ENCODE measurements at regions not wholly inside any gene's neighbourhood (a gene's known extent, or its start where the extent isn't known, plus 50 kb on each side); places are given as distances from the start of the nearest gene placed in this dataset.
"Not testable (repeated sequence)": the region's sequence is repeated elsewhere in the genome, so short reads cannot be mapped to it uniquely, and the experiment has no call there.

- no peak for DNase-seq (ENCODE audit: low spot score)
Measured at GRCh38 chr2:16088035-16088801, 147.9 kb downstream of the MYCN start.

GRCh38 chr2:16086136-16086535 lies 145.8 kb downstream of the MYCN start:
- not testable (repeated sequence) for DNase-seq (ENCODE audit: low spot score)

DNA sequence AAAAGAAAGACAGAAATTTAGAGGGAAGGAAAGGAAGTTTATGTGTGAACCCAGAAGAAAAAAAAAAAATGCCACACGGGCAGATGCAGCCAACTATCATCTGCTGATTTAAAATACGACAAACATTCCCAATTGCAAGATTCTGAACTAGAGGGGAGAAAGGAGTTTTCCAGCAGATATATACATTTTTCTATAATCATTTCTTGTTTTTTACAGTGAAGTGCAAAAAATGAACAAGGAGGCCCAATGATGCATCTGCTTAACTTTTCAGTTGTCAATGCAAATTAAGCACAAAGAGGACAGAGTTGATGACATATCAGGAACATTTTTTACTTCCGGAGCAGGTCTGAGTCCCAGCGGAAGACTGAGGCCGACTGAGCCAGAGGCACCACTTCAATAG lies 144.7 kb downstream of the MYCN start:
- DNase-seq (ENCODE audit: low spot score) = no peak

GRCh38 chr2:16084274-16084673 lies 143.9 kb downstream of the MYCN start:
- DNase-seq (ENCODE audit: low spot score) = no peak

DNA sequence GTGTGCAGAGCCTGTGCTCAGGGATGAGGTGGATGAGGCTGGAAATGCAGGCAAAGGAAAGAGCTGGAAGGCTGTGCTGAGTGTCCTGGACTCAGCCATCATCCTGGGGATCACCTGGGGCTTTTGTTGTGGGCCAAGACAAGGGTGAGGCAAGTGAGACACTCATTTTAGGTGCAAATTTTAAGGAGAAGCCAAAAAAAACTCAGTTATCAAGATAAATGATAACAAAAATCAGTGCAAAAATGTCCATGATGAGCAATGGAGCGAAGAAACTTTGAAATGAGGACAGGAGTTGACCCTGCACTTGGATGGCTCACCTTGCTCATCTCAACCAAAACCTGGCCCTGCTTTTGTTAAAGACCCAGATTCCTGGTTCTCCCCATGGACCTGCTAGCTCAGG lies 141.9 kb downstream of the MYCN start:
- DNase-seq (ENCODE audit: low spot score) = no peak

DNA sequence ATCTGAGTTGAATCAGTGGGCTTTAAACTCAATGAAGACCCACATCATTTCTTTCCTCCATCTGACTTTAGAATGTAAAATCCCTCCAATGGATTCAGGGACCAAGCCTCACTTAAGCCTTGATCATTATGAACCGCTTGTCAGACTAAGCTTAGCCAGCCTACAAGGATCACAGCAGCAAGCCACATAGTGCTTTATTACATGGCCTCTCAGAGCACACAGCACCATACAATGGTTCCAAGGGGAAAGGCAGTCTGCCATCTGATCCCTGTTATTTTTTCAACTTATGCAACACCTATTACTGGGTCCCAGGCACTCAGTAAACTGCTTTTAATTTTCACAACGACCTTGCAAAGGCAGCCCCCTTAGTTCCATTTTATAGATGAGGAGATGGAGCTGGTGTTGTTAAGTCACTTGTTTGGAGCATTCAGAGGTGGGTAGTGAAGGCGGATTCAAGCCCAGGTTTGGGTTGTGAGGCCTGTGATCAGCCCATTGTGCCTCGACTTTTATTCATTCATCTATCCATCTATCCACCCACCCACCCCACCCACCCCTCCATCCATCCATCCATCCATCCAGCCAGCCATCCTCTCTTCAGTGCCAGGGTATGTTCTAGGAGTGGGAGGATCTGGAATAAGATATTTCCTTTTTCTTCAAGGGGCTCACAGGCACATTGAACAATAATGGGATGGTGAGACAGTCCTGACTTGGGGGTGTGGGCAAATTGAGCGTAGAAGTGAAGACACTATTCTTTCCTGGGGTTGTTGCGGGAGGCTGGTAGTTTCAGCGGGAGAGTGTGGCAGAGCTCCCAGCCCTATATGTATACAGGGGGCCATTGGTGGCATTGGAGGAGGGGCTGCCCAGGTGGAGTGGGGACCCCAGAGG lies 141.2 kb downstream of the MYCN start:
- DNase-seq (ENCODE audit: low spot score) = no peak

GRCh38 chr2:16080516-16080915 lies 140.2 kb downstream of the MYCN start:
- no peak for DNase-seq (ENCODE audit: low spot score)

GRCh38 chr2:16080071-16080470 lies 139.7 kb downstream of the MYCN start:
- no peak for DNase-seq (ENCODE audit: low spot score)

DNA sequence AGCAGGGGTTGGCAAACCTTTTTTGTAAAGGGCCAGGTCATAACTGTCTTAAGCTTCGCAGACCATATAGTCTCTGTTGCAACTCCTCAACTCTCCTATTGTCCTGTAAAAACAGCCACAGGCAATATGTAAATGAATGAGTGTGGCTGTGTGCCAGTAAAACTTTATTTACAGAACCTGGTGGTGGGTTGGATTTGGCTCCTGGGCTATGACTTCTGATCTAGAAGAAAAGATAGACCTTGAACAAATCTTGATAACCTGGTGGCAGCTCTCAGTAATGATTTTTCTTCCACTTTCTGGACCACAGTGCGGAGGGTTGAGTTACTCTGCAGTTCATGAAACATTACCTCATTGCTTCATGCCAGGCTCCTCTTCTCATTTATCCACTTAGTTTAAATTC lies 139.3 kb downstream of the MYCN start:
- DNase-seq (ENCODE audit: low spot score) = no peak

DNA sequence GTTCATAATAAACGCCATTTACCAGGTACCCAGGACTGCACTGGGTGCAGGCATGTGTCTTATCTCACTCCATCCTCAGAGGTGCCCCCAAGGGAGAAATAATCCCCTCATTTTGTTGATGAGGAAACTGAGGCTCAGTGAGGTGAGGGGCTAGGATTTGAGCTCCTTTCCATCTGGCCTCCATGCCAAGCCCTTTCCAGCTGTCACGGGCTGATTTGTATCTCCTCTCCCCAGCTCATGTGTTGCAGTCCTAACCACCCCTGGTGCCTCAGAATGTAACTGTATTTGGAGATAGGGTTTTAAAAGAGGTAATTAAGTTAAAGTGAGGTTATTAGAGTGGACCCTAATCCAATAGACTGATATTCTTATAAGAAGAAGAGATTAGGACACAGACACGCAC lies 137.3 kb downstream of the MYCN start:
- DNase-seq (ENCODE audit: low spot score) = no peak

DNA sequence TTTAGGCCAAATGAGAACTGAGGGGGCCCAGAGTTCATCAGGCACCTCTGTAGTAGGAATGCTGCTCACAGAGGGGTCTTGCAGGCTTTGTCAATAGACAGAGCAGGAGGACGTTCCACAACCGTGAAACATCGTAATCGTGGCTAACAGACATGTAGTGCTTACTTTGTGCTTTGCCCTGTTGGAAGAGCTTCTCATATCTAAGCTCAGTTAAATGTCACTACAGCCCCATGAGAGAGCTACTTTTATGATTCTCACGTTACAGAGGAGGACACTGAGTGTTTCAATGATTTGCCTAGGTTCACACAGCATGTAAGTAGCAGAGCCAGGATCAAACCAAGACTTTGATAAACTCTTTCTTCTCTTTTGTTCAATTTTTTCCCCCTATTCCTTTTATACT lies 136.6 kb downstream of the MYCN start:
- no peak for DNase-seq (ENCODE audit: low spot score)

DNA sequence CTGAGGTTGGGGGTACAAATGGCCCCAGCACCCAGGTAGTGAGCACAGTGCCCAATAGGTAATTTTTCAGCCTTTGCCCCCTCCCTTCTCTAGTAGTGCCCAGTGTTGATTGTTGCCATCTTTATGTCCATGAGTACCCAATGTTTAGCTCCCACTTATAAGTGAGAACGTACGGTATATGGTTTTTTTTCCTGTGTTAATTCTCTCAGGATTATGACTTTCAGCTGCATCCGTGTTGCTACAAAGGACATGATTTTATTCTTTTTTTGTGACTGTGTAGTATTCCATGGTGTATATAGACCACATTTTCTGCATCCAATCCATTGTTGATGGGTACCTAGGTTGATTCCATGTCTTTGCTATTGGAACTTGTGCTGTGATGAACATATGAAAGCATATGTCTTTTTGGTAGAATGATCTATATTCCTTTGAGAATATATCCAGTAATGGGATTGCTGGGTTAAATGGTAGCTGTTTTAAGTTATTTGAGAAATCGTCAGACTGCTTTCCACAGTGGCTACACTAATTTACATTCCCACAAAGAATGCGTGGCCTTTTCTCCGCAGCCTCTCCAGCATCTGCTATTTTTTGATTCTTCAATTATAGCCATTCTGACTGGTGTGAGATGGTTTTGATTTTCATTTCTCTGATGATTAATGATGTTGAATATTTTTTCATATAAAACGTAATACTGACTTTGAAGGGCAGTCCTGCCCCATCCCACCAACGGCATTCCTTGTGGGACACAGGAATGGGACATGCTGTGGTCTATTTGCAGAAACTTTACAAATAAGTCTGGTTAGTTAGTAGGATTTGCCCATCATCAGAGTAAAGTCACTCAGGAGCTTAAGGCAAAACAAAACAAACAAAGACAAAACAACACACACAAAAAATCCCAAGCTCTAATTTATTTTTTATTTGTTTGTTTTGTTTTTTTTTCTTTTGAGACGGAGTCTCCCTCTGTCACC lies 135.0 kb downstream of the MYCN start:
- no peak for DNase-seq (ENCODE audit: low spot score)

GRCh38 chr2:16073921-16074425 lies 133.6 kb downstream of the MYCN start:
- no peak for DNase-seq (ENCODE audit: low spot score)

DNA sequence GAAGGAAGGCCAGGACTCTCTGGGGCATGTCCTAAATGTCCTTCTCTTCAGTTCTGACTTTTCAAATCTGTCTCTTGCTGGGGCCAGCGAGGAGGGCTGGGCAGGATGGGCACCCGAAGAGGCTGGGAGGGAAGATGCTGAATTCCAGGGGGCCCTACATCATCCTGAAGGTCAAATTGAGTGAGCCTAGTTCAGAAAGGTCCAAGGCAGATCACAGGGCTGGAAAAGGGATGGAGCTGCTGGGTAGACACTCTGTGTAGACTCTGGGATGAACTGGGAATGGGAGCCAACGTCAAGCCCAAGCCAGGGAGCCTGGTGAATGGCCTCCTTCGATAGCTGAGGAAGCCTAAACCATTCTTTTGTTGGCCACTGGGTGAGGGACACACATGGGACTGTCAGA lies 133.1 kb downstream of the MYCN start:
- DNase-seq (ENCODE audit: low spot score) = no peak

DNA sequence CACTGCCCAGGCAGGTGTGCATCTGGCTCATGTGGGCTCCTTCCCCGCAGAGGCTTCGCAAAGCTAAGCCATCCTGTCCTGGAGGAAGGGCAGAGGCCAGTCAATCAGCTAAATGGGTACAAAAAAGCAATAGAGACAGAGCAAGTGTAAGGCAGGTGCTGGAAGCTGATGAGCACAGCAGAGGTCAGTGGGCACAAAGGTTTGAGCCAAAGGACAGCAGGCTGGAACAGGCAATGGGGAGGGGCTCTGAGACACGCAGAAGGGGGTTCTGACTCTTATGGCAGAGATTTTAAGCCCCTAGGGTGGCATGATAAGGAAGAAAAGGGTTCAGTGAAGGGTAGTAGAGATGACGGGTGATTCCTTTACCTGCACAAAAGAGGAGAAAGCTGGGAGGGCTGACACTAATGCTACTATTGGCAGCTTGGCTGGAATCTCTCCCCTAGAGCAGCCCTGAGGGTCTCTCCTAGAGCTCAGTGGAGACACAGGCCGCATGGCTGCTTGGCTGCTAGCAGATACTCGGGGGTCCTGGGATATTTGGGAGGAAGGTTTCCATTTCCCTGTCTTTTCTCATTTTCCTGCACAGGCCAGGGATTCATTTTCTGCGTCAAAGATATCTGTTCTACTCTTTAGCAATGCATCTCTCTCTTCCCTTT lies 132.4 kb downstream of the MYCN start:
- no peak for DNase-seq (ENCODE audit: low spot score)

DNA sequence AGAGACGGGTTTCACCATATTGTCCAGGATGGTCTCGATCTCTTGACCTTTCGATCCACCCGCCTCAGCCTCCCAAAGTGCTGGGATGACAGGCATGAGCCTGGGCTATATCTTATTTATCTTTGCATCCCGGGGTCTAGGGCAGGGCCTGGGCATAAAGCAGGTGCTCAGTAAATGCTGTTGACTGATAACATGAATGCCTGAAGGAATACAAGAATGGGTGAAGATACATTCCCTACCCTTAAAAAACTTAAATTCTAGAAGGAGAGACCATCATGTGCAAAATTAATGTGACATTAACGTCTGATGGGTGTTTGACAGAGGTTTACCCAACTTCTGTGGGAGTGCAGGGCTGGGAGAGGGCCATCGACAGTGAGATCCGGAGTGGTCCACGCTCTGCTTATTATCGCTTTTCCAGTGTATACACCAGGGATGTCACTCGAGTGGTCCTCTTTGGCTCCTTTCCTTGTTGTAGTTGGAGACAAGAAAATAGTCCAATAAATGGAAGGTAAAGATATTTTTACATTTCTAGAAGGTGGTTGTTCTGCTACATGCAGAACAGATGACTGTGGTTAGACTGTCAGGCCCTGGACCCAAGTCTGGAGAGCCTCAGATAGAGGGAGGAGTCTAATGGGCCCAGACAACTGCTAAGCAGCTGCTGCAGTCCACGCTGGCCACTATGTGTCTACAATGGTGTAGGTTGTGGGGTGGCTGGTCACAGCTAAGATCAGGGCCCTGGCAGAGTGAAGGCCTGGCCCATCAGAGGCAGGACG lies 131.7 kb downstream of the MYCN start:
- no peak for DNase-seq (ENCODE audit: low spot score)

DNA sequence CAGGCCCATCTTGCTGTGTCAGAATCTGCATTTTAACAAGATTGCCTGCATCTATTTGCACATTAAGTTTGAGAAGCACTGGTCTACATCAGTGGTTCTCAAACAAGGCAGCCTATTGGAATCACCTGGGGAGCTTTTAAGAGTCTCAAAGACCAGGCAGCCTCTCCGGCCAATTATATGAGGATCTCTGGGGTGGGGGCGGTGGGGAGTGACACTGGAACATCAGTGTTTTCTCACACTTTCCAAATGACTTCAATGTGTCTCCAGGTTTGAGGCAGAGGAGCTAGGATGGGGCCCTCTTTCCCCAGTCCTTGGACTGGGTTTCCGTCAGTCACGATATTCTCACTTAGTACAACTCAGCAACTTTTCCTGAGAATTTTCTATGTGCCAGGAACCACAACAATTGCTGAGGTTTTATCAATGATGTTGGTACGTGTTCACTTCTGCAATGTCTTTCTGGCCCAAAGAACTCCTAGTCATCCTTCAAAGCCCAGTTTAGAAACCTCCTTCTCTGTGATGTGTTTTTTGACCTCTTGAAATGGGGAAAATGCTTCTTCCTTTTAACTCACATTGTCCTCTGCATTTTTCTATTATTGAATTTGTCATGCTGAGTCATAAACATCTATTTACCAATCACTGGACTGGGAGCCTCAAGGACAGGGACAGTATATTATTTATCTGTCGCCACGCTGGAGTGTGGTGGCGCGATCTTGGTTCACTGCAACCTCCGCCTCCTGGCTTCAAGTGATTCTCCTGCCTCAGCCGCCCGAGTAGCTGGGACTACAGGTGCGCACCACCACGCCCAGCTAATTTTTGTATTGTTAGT lies 130.9 kb downstream of the MYCN start:
- no peak for DNase-seq (ENCODE audit: low spot score)

GRCh38 chr2:16070648-16070971 lies 130.3 kb downstream of the MYCN start:
- no peak for DNase-seq (ENCODE audit: low spot score)

- peak; percentile 98 for DNase-seq (ENCODE audit: low spot score)
Measured at GRCh38 chr2:16069933-16070647, 129.7 kb downstream of the MYCN start.

GRCh38 chr2:16069663-16069932 lies 129.2 kb downstream of the MYCN start:
- no peak for DNase-seq (ENCODE audit: low spot score)
